CD14-positive monocyte (primary cell): ENCODE measurements at regions not wholly inside any gene's neighbourhood (a gene's known extent, or its start where the extent isn't known, plus 50 kb on each side); places are given as distances from the start of the nearest gene placed in this dataset.

ENCODE experiments used
- DNase-seq, 3 donors: peaks; one replicate each; pipeline ENCODE4 v3.0.0-alpha.2; 2011 to 2022
- H2AFZ ChIP-seq: 2 replicates; pipeline ENCODE4 v1.6.0; 2012; ENCODE audit warnings: mild to moderate bottlenecking, low read depth, low read length, inconsistent platforms; ENCODE audit not compliant: insufficient read depth, poor library complexity, severe bottlenecking
- H3K27ac ChIP-seq, 2 donors: 1 replicate in 1 of 2; 2 replicates in 1 of 2; pipeline ENCODE4 v1.5.1; 2012 to 2013; ENCODE audit warnings: low read length in 2 of 2, control low read depth in 1 of 2, inconsistent platforms in 1 of 2, low read depth in 1 of 2, mild to moderate bottlenecking in 1 of 2
- H3K27me3 ChIP-seq, 2 donors: one replicate each; pipeline versions ENCODE4 v1.6.0 to v1.6.1; 2011 to 2013; ENCODE audit warnings: low read length in 2 of 2; ENCODE audit not compliant: control insufficient read depth in 2 of 2, insufficient read depth in 2 of 2
- H3K36me3 ChIP-seq, 2 donors: replicated peaks in 1 of 2; 1 replicate in 1 of 2; 2 replicates in 1 of 2; pipeline versions ENCODE4 v1.5.1 to v1.6.1; 2012 to 2013; ENCODE audit warnings: low read length in 2 of 2, control low read depth in 1 of 2, inconsistent platforms in 1 of 2, mild to moderate bottlenecking in 1 of 2; ENCODE audit not compliant: insufficient read depth in 2 of 2, control insufficient read depth in 1 of 2
- H3K4me1 ChIP-seq, 2 donors: 1 replicate in 1 of 2; 2 replicates in 1 of 2; pipeline versions ENCODE4 v1.5.1 to v1.6.1; 2012 to 2013; ENCODE audit warnings: low read length in 2 of 2, control low read depth in 1 of 2, inconsistent platforms in 1 of 2, mild to moderate bottlenecking in 1 of 2, moderate library complexity in 1 of 2; ENCODE audit not compliant: insufficient read depth in 2 of 2, control insufficient read depth in 1 of 2
- H3K4me2 ChIP-seq: replicated peaks from 2 replicates; pipeline ENCODE3; 2012; ENCODE audit warnings: low read length, moderate library complexity, mild to moderate bottlenecking; ENCODE audit not compliant: poor library complexity, severe bottlenecking; ENCODE audit errors: extremely low read depth
- H3K4me3 ChIP-seq, 3 experiments: fragments of 200-600 bp in 1 of 3; sonication (generic) in 1 of 3; replicated peaks in 1 of 3; 1 replicate in 2 of 3; 2 replicates in 1 of 3; pipeline ENCODE4 v1.5.1; 2011 to 2013; ENCODE audit warnings: low read length in 3 of 3, mild to moderate bottlenecking in 3 of 3, control low read depth in 2 of 3, low read depth in 2 of 3, inconsistent platforms in 1 of 3, moderate library complexity in 1 of 3
- H3K79me2 ChIP-seq: 2 replicates; pipeline ENCODE4 v1.6.0; 2012; ENCODE audit warnings: mild to moderate bottlenecking, control low read depth, inconsistent platforms, low read length, moderate library complexity; ENCODE audit not compliant: insufficient read depth
- H3K9ac ChIP-seq: 2 replicates; pipeline ENCODE4 v1.6.0; 2017; ENCODE audit warnings: low read length, mild to moderate bottlenecking; ENCODE audit not compliant: insufficient read depth, poor library complexity, severe bottlenecking
- H3K9me3 ChIP-seq, 2 donors: replicated peaks in 1 of 2; 1 replicate in 1 of 2; 2 replicates in 1 of 2; pipeline versions ENCODE4 v1.5.1 to v1.6.1; 2012 to 2013; ENCODE audit warnings: low read length in 2 of 2, control low read depth in 1 of 2; ENCODE audit not compliant: control insufficient read depth in 1 of 2, insufficient read depth in 1 of 2
- H4K20me1 ChIP-seq: 2 replicates; pipeline ENCODE4 v1.6.0; 2012; ENCODE audit warnings: mild to moderate bottlenecking, low read length, control low read depth, moderate library complexity; ENCODE audit not compliant: insufficient read depth
- H3K27ac Mint-ChIP-seq, 7 donors: one replicate each; pipeline ENCODE4 v1.8.0; 2020; ENCODE audit warnings: mild to moderate bottlenecking in 7 of 7, mixed read lengths in 7 of 7, moderate library complexity in 6 of 7, inconsistent platforms in 2 of 7
- H3K27me3 Mint-ChIP-seq, 3 donors: one replicate each; pipeline ENCODE4 v1.8.0; 2021 to 2022; ENCODE audit warnings: low read depth in 3 of 3, mild to moderate bottlenecking in 3 of 3, mixed read lengths in 3 of 3, moderate library complexity in 3 of 3, inconsistent platforms in 1 of 3
- H3K36me3 Mint-ChIP-seq, 2 donors: one replicate each; pipeline ENCODE4 v1.8.0; 2020; ENCODE audit warnings: mixed read lengths in 2 of 2, inconsistent platforms in 1 of 2, mild to moderate bottlenecking in 1 of 2
- H3K4me1 Mint-ChIP-seq: one replicate; pipeline ENCODE4 v1.8.0; 2020; ENCODE audit warnings: mild to moderate bottlenecking, mixed read lengths
- H3K4me3 Mint-ChIP-seq, 2 donors: one replicate each; pipeline ENCODE4 v1.8.0; 2020; ENCODE audit warnings: mild to moderate bottlenecking in 2 of 2, mixed read lengths in 2 of 2, moderate library complexity in 1 of 2
- H3K9me3 Mint-ChIP-seq, 7 donors: one replicate each; pipeline ENCODE4 v1.8.0; 2020 to 2022; ENCODE audit warnings: mixed read lengths in 7 of 7, mild to moderate bottlenecking in 6 of 7, moderate library complexity in 6 of 7, inconsistent platforms in 2 of 7
- WGBS: methylation state at CpG from one replicate; pipeline ENCODE4 v1.1.5; 2013; ENCODE audit warnings: missing lambda C conversion rate; ENCODE audit not compliant: insufficient coverage; 5-methylcytosine and 5-hydroxymethylcytosine counted together
- intact Hi-C, 2 donors: fragments of 100-400 bp; cut with micrococcal nuclease; formaldehyde crosslinking; loops; one replicate each; pipeline versions ENCODE4 v1.15.0 to v1.15.1; 2023
- TF ChIP-seq, protein P1 (sequence below): fragments of 200-600 bp; IDR thresholded peaks from one replicate; pipeline ENCODE4 v1.8.0; 2022; ENCODE audit warnings: antibody characterized with exemption, mild to moderate bottlenecking

DNA sequence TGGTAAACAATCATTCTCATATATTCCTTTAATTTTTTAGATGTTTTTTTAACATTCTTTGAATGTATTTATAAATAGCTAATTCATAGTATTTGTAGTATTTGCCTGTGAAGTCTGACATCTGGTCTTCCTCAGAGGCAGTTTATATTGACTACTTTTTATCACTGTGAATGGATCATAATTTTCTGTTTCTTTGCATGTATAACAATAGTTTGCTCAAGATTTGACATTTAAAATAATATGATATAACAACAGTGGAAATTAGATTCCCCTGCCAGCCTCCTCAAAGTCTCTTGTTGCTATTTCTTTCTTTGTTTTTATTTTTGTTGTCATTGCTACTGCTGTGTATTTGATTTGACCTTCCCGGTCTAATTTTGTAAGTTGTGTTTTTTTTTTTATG lies 297.0 kb upstream of the PCDH20 start:
- Histone ChIP-seq H3K9ac (no peak overlapping the region), H4K20me1 (no peaks in the 10 kb centered on the region), H3K4me2 (no peak overlapping the region), H3K27ac (no peak overlapping the region), H3K9me3 (peaks cover 0 to 8% of the 10 kb centered on the region in 2 donors), H3K4me3 (no peak overlapping the region), H3K79me2 (no peaks in the 10 kb centered on the region), H3K36me3 (no peaks in the 10 kb centered on the region), H2AFZ (no peak overlapping the region), H3K4me1 (no peaks in the 10 kb centered on the region), H3K27me3 (no peaks in the 10 kb centered on the region)
- TF ChIP-seq, protein P1, sequence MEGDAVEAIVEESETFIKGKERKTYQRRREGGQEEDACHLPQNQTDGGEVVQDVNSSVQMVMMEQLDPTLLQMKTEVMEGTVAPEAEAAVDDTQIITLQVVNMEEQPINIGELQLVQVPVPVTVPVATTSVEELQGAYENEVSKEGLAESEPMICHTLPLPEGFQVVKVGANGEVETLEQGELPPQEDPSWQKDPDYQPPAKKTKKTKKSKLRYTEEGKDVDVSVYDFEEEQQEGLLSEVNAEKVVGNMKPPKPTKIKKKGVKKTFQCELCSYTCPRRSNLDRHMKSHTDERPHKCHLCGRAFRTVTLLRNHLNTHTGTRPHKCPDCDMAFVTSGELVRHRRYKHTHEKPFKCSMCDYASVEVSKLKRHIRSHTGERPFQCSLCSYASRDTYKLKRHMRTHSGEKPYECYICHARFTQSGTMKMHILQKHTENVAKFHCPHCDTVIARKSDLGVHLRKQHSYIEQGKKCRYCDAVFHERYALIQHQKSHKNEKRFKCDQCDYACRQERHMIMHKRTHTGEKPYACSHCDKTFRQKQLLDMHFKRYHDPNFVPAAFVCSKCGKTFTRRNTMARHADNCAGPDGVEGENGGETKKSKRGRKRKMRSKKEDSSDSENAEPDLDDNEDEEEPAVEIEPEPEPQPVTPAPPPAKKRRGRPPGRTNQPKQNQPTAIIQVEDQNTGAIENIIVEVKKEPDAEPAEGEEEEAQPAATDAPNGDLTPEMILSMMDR, result no peak
- H3K36me3 Mint-ChIP-seq, result no peaks in the 10 kb centered on the region
- DNase-seq, result no peak
- no peaks in the 10 kb centered on the region for H3K4me1 Mint-ChIP-seq
- H3K4me3 Mint-ChIP-seq, result no peak overlapping the region
- H3K9me3 Mint-ChIP-seq, result peaks cover 0 to 3% (median 0%) of the 10 kb centered on the region in 7 donors
- H3K27ac Mint-ChIP-seq, result no peak overlapping the region
- intact Hi-C loops, result no loop called here
- no peaks in the 10 kb centered on the region for H3K27me3 Mint-ChIP-seq
- WGBS, result no CpG with 5 or more reads among the region's 1 CpG

DNA sequence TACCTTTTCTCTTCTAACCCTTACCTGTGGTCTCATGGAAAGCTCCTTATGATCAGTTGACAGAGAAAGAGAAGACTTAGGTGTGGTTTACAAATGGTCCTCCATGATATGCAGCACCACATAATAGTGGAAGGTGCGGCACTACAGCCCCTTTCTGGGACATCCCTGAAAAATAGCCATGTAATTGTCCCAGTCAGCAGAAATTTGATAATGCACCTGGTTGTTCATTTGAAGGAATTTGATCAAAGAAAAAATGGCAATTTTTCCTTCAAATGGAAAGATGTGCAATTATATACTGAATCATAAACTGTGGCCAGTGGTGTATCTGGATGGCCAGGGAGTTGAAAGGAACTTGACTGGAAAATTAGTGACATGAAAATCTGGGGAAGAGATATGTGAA lies 293.6 kb upstream of the PCDH20 start:
- H3K9me3 Mint-ChIP-seq, result peaks cover 0 to 6% (median 3%) of the 10 kb centered on the region in 7 donors
- H3K4me1 Mint-ChIP-seq, result no peaks in the 10 kb centered on the region
- H3K27ac ChIP-seq, result no peak overlapping the region
- H3K4me2 ChIP-seq, result no peak overlapping the region
- no peak for DNase-seq
- H3K4me1 ChIP-seq, result no peaks in the 10 kb centered on the region
- H3K4me3 ChIP-seq, result no peak overlapping the region
- no peak overlapping the region for H3K9ac ChIP-seq
- H3K79me2 ChIP-seq, result no peaks in the 10 kb centered on the region
- H3K4me3 Mint-ChIP-seq, result no peak overlapping the region
- H3K27ac Mint-ChIP-seq, result no peak overlapping the region
- TF ChIP-seq, protein P1, result no peak
- 100% methylated on average over 1 of the region's 1 CpG for WGBS
- peaks cover 3 to 18% of the 10 kb centered on the region in 2 donors for H3K9me3 ChIP-seq
- H4K20me1 ChIP-seq, result no peaks in the 10 kb centered on the region
- H2AFZ ChIP-seq, result no peak overlapping the region
- H3K36me3 ChIP-seq, result no peaks in the 10 kb centered on the region
- H3K27me3 Mint-ChIP-seq, result no peaks in the 10 kb centered on the region
- intact Hi-C loops, result no loop called here
- no peaks in the 10 kb centered on the region for H3K27me3 ChIP-seq
- no peaks in the 10 kb centered on the region for H3K36me3 Mint-ChIP-seq
